Upper lobe of right lung (tissue), 1 donor: ENCODE measurements at regions not wholly inside any gene's neighbourhood (a gene's known extent, or its start where the extent isn't known, plus 50 kb on each side); places are given as distances from the start of the nearest gene placed in this dataset.

ENCODE experiments used
- ATAC-seq: fragments of 200-7000 bp; cut with Tn5 transposase; one replicate; pipeline ENCODE4 v1.9.1; 2020; ENCODE audit warnings: mild to moderate bottlenecking, moderate library complexity
- DNase-seq: peaks from one replicate; pipeline ENCODE4 v3.0.0-alpha.2; 2020
- H3K27ac ChIP-seq: fragments of 200-600 bp; one replicate; pipeline ENCODE4 v1.8.0; 2022
- H3K27me3 ChIP-seq: fragments of 200-600 bp; one replicate; pipeline ENCODE4 v1.8.0; 2022; ENCODE audit warnings: mild to moderate bottlenecking
- H3K36me3 ChIP-seq: fragments of 200-600 bp; one replicate; pipeline ENCODE4 v1.8.0; 2022
- H3K4me1 ChIP-seq: fragments of 200-600 bp; one replicate; pipeline ENCODE4 v1.8.0; 2022
- H3K4me3 ChIP-seq: fragments of 200-600 bp; one replicate; pipeline ENCODE4 v1.8.0; 2022; ENCODE audit warnings: mild to moderate bottlenecking
- H3K9me3 ChIP-seq: fragments of 200-600 bp; one replicate; pipeline ENCODE4 v1.8.0; 2022
- CTCF ChIP-seq: fragments of 200-600 bp; IDR thresholded peaks from one replicate; pipeline ENCODE4 v1.8.0; 2022; ENCODE audit warnings: antibody characterized with exemption
- intact Hi-C: fragments of 100-400 bp; cut with DNase I; formaldehyde crosslinking; loops from one replicate; pipeline ENCODE4 v1.11.0; 2022
- donor health status: DM: no; HTN: yes; CAD: no; lungs with severe emphysema.

GRCh38 chr7:47094462-47094861 is 487.4 kb downstream of the TNS3 start:
- no peaks in the 10 kb centered on the region for H3K9me3 ChIP-seq
- intact Hi-C loops = loop anchor here (10.0 kb wide), 1 partner anchor 1180 kb away; no protein-coding TSS in a partner anchor
- H3K4me1 ChIP-seq = no peaks in the 10 kb centered on the region
- H3K27me3 ChIP-seq = no peaks in the 10 kb centered on the region
- ATAC-seq = no peak
- no peaks in the 10 kb centered on the region for H3K36me3 ChIP-seq
- no peak for DNase-seq
- no peak for TF ChIP-seq CTCF
- H3K27ac ChIP-seq = no peak overlapping the region
- H3K4me3 ChIP-seq = no peak overlapping the region

- H3K36me3 ChIP-seq = no peaks in the 10 kb centered on the region
- H3K27ac ChIP-seq = no peak overlapping the region
- DNase-seq (no peak), ATAC-seq (no peak)
- no peak for TF ChIP-seq CTCF
- no peaks in the 10 kb centered on the region for H3K4me1 ChIP-seq
- intact Hi-C loops = loop anchor here (10.0 kb wide), 1 partner anchor 1179 kb away; no protein-coding TSS in a partner anchor
- no peaks in the 10 kb centered on the region for H3K9me3 ChIP-seq
- H3K27me3 ChIP-seq = no peaks in the 10 kb centered on the region
- H3K4me3 ChIP-seq = no peak overlapping the region
Measured at GRCh38 chr7:47093320-47094234, 488.3 kb downstream of the TNS3 start.

- Histone ChIP-seq H3K9me3 (no peaks in the 10 kb centered on the region), H3K27me3 (no peaks in the 10 kb centered on the region), H3K4me3 (no peak overlapping the region), H3K27ac (no peak overlapping the region), H3K36me3 (no peaks in the 10 kb centered on the region), H3K4me1 (no peaks in the 10 kb centered on the region)
- TF ChIP-seq CTCF = no peak
- DNase-seq (no peak), ATAC-seq (no peak)
- intact Hi-C loops = loop anchor here (10.0 kb wide), 1 partner anchor 1178 kb away; no protein-coding TSS in a partner anchor
Measured at GRCh38 chr7:47092336-47092735, 489.6 kb downstream of the TNS3 start.

- H3K27ac ChIP-seq = no peak overlapping the region
- no peak for TF ChIP-seq CTCF
- no peaks in the 10 kb centered on the region for H3K9me3 ChIP-seq
- ATAC-seq (no peak), DNase-seq (no peak)
- H3K4me1 ChIP-seq = no peaks in the 10 kb centered on the region
- intact Hi-C loops = loop anchor here (10.0 kb wide), 1 partner anchor 1176 kb away; no protein-coding TSS in a partner anchor
- no peaks in the 10 kb centered on the region for H3K27me3 ChIP-seq
- no peaks in the 10 kb centered on the region for H3K36me3 ChIP-seq
- no peak overlapping the region for H3K4me3 ChIP-seq
Measured at GRCh38 chr7:47091141-47091540, 490.8 kb downstream of the TNS3 start.

- intact Hi-C loops = no loop called here
- no peaks in the 10 kb centered on the region for H3K36me3 ChIP-seq
- H3K9me3 ChIP-seq = no peaks in the 10 kb centered on the region
- H3K27me3 ChIP-seq = no peaks in the 10 kb centered on the region
- no peak overlapping the region for H3K4me3 ChIP-seq
- DNase-seq (no peak), ATAC-seq (no peak)
- no peak for TF ChIP-seq CTCF
- no peaks in the 10 kb centered on the region for H3K4me1 ChIP-seq
- no peak overlapping the region for H3K27ac ChIP-seq
Measured at GRCh38 chr7:47089461-47089860, 492.4 kb downstream of the TNS3 start.
